AG09319 (cell line): ENCODE measurements at regions not wholly inside any gene's neighbourhood (a gene's known extent, or its start where the extent isn't known, plus 50 kb on each side); places are given as distances from the start of the nearest gene placed in this dataset.

Experiments used
- DNase-seq: peaks from one replicate; pipeline ENCODE4 v3.0.0-alpha.2; 2010; ENCODE audit warnings: low read depth; ENCODE audit errors: extremely low read depth
- TF ChIP-seq, protein P1 (sequence below): IDR thresholded peaks from 2 replicates; pipeline ENCODE4 v1.5.1; 2011; ENCODE audit warnings: low read depth, mild to moderate bottlenecking, inconsistent platforms, low read length, moderate library complexity

DNA sequence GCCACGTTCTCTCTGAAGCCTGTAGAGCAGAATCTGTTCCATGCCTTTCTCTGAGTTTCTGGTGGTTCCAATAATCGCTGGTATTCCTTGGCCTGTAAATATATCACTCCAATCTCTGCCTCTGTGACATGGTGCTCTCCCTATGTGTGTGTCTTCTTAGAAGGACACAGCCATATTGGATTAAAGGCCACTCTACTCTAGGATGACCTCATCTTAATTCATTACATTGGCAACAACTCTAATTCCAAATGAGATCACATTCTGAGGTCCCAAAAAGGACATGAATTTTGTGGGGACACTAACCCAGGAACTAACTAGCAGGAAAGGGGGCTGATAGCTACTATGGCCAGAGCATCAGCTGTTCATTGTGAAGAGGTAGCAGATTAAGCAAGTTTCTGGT lies 110.7 kb downstream of the KLF12 start:
- TF ChIP-seq, protein P1, sequence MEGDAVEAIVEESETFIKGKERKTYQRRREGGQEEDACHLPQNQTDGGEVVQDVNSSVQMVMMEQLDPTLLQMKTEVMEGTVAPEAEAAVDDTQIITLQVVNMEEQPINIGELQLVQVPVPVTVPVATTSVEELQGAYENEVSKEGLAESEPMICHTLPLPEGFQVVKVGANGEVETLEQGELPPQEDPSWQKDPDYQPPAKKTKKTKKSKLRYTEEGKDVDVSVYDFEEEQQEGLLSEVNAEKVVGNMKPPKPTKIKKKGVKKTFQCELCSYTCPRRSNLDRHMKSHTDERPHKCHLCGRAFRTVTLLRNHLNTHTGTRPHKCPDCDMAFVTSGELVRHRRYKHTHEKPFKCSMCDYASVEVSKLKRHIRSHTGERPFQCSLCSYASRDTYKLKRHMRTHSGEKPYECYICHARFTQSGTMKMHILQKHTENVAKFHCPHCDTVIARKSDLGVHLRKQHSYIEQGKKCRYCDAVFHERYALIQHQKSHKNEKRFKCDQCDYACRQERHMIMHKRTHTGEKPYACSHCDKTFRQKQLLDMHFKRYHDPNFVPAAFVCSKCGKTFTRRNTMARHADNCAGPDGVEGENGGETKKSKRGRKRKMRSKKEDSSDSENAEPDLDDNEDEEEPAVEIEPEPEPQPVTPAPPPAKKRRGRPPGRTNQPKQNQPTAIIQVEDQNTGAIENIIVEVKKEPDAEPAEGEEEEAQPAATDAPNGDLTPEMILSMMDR: no peak
- DNase-seq: no peak

DNA sequence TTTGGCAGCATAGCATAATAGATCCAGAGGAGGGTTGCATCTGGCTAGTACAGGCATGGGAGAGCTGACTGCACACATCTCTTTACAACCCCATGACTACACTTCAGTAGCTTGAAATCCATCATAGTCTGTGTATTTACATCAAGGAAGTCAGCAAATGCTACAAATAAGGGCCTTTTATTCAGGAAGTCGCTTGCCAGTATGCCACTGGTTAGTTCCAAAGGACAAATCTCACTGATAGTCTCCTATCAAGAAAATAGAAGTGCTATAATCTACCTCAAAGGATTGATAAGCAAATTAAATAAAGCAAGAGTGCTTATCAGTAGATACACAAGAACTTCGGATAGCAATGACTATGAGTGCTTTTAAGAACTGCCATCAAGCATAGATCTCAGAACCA lies 112.7 kb downstream of the KLF12 start:
- TF ChIP-seq, protein P1: no peak
- DNase-seq: no peak

DNA sequence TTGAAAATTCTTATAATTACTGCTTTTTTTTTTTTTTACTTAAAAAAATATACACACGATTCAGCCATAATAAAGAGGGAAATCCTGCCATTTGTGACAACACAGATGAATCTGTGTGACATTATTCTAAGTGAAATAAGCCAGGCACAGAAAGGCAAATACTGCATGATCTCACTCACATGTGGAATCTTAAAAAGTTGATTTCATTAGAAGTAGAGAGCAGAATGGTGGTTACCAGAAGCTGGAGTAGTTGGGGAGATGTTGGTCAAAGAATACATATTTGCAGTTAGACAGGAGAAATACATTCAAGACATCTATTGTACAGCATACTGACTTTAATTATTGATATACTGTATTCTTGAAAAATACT lies 116.2 kb downstream of the KLF12 start:
- TF ChIP-seq, protein P1: no peak
- DNase-seq: no peak

DNA sequence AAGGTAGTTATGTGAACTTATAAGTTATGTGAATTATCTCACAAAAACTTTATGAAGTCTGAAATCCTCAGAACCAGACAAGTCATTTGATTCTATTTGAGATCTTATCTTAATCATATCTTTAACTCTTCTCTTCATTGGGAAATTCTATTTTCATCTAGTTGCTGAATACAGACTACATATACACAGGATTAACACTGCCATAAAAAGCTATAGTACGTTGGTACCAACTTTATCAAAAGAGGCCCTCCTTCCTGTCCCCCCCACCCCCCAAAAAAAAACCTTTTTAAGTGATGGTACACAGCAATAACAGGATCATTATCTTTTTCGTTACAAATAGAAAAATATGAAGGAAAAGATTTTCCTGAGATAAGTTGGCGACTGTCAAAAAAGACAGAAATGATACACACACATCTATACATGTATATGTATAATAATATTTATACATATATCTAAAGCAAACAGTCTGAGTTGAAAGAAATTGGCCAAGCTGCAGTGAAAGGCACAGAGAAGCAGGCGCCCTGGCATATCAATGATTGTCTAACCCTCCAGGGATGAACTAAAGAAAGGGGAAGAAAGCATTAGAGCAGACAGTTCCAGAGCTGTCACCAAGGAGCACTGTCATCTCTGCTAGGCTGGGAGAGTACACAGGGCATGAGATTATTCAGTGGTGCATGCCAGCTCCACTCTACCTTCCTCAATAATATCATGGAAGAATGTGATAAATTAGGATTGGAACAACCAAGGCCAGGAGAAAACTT lies 116.7 kb downstream of the KLF12 start:
- no peak for DNase-seq
- TF ChIP-seq, protein P1: no peak

DNA sequence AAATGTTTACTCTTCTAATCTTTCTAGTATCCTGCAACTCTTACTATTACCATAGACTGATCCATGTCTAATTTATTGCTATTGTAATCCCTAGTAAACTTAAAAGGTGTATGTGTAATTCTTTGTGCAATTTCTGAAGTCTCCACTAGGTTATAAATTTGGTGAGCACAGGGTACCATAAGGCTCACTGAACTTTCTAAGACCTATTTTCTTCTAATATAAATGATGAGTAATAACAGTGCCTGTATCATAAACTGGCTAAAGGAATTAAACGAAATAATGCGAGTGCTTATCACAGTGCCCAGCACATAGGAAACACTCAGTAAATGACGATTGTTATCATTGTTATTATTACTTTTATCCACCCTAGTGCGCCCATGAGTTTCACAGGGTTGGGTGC lies 119.1 kb downstream of the KLF12 start:
- no peak for DNase-seq
- TF ChIP-seq, protein P1: no peak

DNA sequence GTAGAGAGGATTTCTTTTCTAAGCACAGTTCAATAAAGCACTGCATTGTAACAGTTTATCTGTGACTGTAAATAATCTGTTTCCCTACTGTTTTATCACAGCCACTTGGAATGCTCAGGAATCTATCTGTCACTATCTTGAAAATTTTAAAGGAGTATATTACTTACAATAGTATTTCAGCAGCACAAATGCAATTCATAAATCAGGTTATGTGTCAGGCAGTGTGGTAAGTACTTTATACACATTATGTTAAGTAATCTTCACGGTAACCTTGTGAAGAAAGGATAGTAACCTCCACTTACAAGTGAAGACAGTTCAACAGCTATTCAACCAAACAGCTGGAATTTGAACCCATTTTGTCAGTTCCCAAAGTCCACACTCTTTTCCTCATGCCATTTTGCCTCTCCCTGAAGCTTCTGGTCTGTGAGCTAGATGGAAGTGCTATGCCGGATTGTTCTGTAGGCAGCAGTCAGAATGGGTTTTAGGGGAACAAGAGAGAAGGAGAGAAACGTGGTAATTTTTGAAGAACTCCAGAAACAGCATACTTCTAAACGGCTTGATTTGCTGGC lies 125.0 kb downstream of the KLF12 start:
- DNase-seq: no peak
- TF ChIP-seq, protein P1: no peak

DNA sequence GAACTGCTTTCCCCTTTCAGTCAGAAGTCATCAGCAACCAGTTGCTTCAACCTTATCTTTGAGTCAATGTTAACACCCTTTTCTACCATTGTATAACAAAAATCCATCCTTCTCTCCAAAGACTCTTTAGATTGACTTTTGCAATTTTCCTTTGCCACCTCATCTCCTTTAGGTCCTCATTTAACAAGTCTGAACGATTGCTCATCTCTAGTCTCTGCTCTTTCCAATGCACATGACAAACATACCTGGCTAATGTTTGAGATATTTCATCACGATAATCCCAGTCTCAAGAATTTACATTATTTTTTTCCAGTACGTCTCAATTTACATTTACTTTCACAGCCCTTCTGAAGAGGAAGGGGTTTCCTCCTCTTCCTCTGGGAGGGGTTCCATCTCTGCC lies 127.5 kb downstream of the KLF12 start:
- TF ChIP-seq, protein P1: no peak
- no peak for DNase-seq
